Mammary epithelial cell (primary cell): ENCODE measurements at regions not wholly inside any gene's neighbourhood (a gene's known extent, or its start where the extent isn't known, plus 50 kb on each side); places are given as distances from the start of the nearest gene placed in this dataset.

Experiments
- EZH2 ChIP-seq: IDR thresholded peaks from 2 replicates; pipeline ENCODE4 v1.6.1; 2012; ENCODE audit warnings: low read length, inconsistent platforms, borderline replicate concordance
- TF ChIP-seq, protein P1 (sequence below), 2 donors: IDR thresholded peaks in 1 of 2; conservative IDR thresholded peaks in 1 of 2; 2 replicates each; pipeline ENCODE4 v1.5.1; 2011 to 2012; ENCODE audit warnings: inconsistent platforms in 2 of 2, low read length in 2 of 2, mild to moderate bottlenecking in 2 of 2, control low read depth in 1 of 2, low read depth in 1 of 2; ENCODE audit not compliant: insufficient read depth in 1 of 2; ENCODE audit errors: extremely low read depth in 1 of 2

DNA sequence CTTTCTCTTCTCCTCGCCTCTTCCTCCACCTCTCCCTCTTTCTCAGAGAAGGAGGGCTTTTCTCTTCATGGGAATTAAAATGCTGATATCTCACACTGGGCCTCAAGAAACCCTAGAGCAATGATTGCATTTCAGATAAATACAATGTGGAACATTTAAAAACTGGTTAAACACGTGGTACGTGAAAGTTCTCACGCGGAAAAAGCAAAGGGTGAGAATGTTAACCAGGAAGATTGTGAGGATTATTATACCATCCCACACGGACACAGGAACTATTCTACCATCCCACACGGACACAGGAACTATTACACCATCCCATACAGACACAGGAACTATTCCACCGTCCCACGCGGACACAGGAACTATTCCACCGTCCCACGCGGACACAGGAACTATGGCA is 182.4 kb downstream of the TMEM18 start:
- TF ChIP-seq, protein P1, sequence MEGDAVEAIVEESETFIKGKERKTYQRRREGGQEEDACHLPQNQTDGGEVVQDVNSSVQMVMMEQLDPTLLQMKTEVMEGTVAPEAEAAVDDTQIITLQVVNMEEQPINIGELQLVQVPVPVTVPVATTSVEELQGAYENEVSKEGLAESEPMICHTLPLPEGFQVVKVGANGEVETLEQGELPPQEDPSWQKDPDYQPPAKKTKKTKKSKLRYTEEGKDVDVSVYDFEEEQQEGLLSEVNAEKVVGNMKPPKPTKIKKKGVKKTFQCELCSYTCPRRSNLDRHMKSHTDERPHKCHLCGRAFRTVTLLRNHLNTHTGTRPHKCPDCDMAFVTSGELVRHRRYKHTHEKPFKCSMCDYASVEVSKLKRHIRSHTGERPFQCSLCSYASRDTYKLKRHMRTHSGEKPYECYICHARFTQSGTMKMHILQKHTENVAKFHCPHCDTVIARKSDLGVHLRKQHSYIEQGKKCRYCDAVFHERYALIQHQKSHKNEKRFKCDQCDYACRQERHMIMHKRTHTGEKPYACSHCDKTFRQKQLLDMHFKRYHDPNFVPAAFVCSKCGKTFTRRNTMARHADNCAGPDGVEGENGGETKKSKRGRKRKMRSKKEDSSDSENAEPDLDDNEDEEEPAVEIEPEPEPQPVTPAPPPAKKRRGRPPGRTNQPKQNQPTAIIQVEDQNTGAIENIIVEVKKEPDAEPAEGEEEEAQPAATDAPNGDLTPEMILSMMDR (conservative IDR thresholded peaks at IDR 0.05 in 1 of 2, IDR thresholded peaks at IDR 0.05 in 1 of 2; ENCODE audit: extremely low read depth in 1 of 2, insufficient read depth in 1 of 2, low read depth in 1 of 2, low read length in 2 of 2), result no peak
- TF ChIP-seq EZH2, result no peak
